Keratinocyte (primary cell): ENCODE measurements at regions not wholly inside any gene's neighbourhood (a gene's known extent, or its start where the extent isn't known, plus 50 kb on each side); places are given as distances from the start of the nearest gene placed in this dataset.

Source experiments
- EZH2 ChIP-seq: IDR thresholded peaks from one replicate; pipeline ENCODE4 v1.6.1; 2012; ENCODE audit warnings: inconsistent platforms, mild to moderate bottlenecking, low read length, moderate library complexity
- TF ChIP-seq, protein P1 (sequence below), 3 experiments: IDR thresholded peaks in 1 of 3; conservative IDR thresholded peaks in 1 of 3; optimal IDR thresholded peaks in 1 of 3; 2 replicates in 2 of 3; 3 replicates in 1 of 3; pipeline versions ENCODE3 to v1.5.1; 2011; ENCODE audit warnings: low read length in 3 of 3, mild to moderate bottlenecking in 3 of 3, moderate library complexity in 2 of 3, control low read depth in 1 of 3, inconsistent platforms in 1 of 3; ENCODE audit not compliant: insufficient read depth in 2 of 3; ENCODE audit errors: extremely low read depth in 1 of 3

- TF ChIP-seq EZH2: no peak
- TF ChIP-seq, protein P1, sequence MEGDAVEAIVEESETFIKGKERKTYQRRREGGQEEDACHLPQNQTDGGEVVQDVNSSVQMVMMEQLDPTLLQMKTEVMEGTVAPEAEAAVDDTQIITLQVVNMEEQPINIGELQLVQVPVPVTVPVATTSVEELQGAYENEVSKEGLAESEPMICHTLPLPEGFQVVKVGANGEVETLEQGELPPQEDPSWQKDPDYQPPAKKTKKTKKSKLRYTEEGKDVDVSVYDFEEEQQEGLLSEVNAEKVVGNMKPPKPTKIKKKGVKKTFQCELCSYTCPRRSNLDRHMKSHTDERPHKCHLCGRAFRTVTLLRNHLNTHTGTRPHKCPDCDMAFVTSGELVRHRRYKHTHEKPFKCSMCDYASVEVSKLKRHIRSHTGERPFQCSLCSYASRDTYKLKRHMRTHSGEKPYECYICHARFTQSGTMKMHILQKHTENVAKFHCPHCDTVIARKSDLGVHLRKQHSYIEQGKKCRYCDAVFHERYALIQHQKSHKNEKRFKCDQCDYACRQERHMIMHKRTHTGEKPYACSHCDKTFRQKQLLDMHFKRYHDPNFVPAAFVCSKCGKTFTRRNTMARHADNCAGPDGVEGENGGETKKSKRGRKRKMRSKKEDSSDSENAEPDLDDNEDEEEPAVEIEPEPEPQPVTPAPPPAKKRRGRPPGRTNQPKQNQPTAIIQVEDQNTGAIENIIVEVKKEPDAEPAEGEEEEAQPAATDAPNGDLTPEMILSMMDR (optimal IDR thresholded peaks at IDR 0.05 in 1 of 3, IDR thresholded peaks at IDR 0.05 in 1 of 3, conservative IDR thresholded peaks at IDR 0.05 in 1 of 3; ENCODE audit: extremely low read depth in 1 of 3, insufficient read depth in 2 of 3, low read length in 3 of 3): no peak
Observed at GRCh38 chr2:107303964-107304363, 418.0 kb upstream of the ST6GAL2 start.
